Natural killer cell (primary cell): ENCODE measurements at regions not wholly inside any gene's neighbourhood (a gene's known extent, or its start where the extent isn't known, plus 50 kb on each side); places are given as distances from the start of the nearest gene placed in this dataset.

Source experiments
- ATAC-seq, 3 donors: fragments of 150-1000 bp in 2 of 3; fragments of 200-7000 bp in 1 of 3; cut with Tn5 transposase; 1 replicate in 1 of 3; 2 replicates in 2 of 3; pipeline ENCODE4 v1.10.0; 2021; ENCODE audit warnings: mild to moderate bottlenecking in 2 of 3, moderate library complexity in 2 of 3
- DNase-seq, 2 donors: peaks; one replicate each; pipeline versions ENCODE4 v3.0.0 to v3.0.0-alpha.2; 2013 to 2021; ENCODE audit warnings: mixed read lengths in 1 of 2
- H3K27ac ChIP-seq: one replicate; pipeline ENCODE4 v1.5.1; 2013; ENCODE audit warnings: mild to moderate bottlenecking, low read length
- H3K27me3 ChIP-seq: one replicate; pipeline ENCODE4 v1.6.1; 2013; ENCODE audit warnings: low read length; ENCODE audit not compliant: control insufficient read depth, insufficient read depth
- H3K36me3 ChIP-seq: one replicate; pipeline ENCODE4 v1.6.1; 2013; ENCODE audit warnings: low read length; ENCODE audit not compliant: control insufficient read depth, insufficient read depth
- H3K4me1 ChIP-seq: one replicate; pipeline ENCODE4 v1.6.1; 2013; ENCODE audit warnings: low read length; ENCODE audit not compliant: control insufficient read depth, insufficient read depth
- H3K4me3 ChIP-seq: one replicate; pipeline ENCODE4 v1.5.1; 2013; ENCODE audit warnings: low read length
- H3K9me3 ChIP-seq: one replicate; pipeline ENCODE4 v1.6.1; 2013; ENCODE audit warnings: low read length; ENCODE audit not compliant: control insufficient read depth, insufficient read depth
- H3K27ac Mint-ChIP-seq, 2 donors: one replicate each; pipeline ENCODE4 v1.8.0; 2022; ENCODE audit warnings: mild to moderate bottlenecking in 2 of 2, mixed read lengths in 2 of 2, moderate library complexity in 1 of 2
- H3K27me3 Mint-ChIP-seq, 2 donors: one replicate each; pipeline ENCODE4 v1.8.0; 2022; ENCODE audit warnings: low read depth in 2 of 2, mixed read lengths in 2 of 2
- H3K36me3 Mint-ChIP-seq: one replicate; pipeline ENCODE4 v1.8.0; 2022; ENCODE audit warnings: mixed read lengths
- H3K4me1 Mint-ChIP-seq, 2 donors: one replicate each; pipeline ENCODE4 v1.8.0; 2022; ENCODE audit warnings: mixed read lengths in 2 of 2
- H3K4me3 Mint-ChIP-seq: one replicate; pipeline ENCODE4 v1.8.0; 2022; ENCODE audit warnings: mild to moderate bottlenecking, moderate library complexity, mixed read lengths
- H3K9me3 Mint-ChIP-seq, 2 donors: one replicate each; pipeline ENCODE4 v1.8.0; 2022; ENCODE audit warnings: mixed read lengths in 2 of 2
- WGBS: methylation state at CpG from one replicate; pipeline ENCODE4 v1.1.7; 2013; ENCODE audit warnings: missing lambda C conversion rate; ENCODE audit not compliant: insufficient coverage; 5-methylcytosine and 5-hydroxymethylcytosine counted together
- intact Hi-C: fragments of 100-400 bp; cut with micrococcal nuclease; formaldehyde crosslinking; loops from one replicate; pipeline ENCODE4 v1.14.2; 2022
- TF ChIP-seq, protein P1 (sequence below): fragments of 200-600 bp; IDR thresholded peaks from one replicate; pipeline ENCODE4 v1.8.0; 2022; ENCODE audit warnings: antibody characterized with exemption

DNA sequence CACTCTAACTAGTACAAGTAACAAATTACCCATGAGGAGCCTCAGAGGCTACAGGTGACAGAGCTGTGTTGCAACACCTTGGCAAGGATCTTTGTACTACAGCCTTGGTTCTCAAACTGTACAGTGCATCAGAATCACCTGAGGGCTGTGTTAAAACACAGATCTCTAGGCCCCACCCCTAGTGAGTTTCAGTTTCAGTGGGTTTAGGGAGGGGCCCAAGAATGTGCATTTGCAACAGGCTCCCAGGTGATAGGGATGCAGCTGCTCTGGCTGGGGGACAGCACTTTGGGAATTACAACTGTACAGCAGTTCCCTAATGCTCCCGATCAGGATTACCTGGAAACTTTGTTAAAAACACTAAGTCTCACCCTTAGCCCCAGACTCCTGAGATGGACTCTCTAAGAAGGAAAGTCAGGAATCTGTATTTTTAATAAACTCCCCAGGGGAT, 66.1 kb upstream of the NR2F2 start:
- Histone ChIP-seq H3K4me3 (no peak overlapping the region), H3K36me3 (no peaks in the 10 kb centered on the region), H3K27ac (no peak overlapping the region), H3K9me3 (no peaks in the 10 kb centered on the region), H3K4me1 (no peaks in the 10 kb centered on the region), H3K27me3 (no peaks in the 10 kb centered on the region)
- Mint-ChIP-seq H3K27ac (no peak overlapping the region), H3K9me3 (no peaks in the 10 kb centered on the region), H3K4me3 (no peak overlapping the region), H3K36me3 (no peaks in the 10 kb centered on the region), H3K27me3 (peaks cover 20 to 67% of the 10 kb centered on the region in 2 donors), H3K4me1 (no peaks in the 10 kb centered on the region)
- no peak for ATAC-seq
- no peak for DNase-seq
- 89% methylated on average over 1 of the region's 1 CpG for WGBS
- intact Hi-C loops = no loop called here
- TF ChIP-seq, protein P1, sequence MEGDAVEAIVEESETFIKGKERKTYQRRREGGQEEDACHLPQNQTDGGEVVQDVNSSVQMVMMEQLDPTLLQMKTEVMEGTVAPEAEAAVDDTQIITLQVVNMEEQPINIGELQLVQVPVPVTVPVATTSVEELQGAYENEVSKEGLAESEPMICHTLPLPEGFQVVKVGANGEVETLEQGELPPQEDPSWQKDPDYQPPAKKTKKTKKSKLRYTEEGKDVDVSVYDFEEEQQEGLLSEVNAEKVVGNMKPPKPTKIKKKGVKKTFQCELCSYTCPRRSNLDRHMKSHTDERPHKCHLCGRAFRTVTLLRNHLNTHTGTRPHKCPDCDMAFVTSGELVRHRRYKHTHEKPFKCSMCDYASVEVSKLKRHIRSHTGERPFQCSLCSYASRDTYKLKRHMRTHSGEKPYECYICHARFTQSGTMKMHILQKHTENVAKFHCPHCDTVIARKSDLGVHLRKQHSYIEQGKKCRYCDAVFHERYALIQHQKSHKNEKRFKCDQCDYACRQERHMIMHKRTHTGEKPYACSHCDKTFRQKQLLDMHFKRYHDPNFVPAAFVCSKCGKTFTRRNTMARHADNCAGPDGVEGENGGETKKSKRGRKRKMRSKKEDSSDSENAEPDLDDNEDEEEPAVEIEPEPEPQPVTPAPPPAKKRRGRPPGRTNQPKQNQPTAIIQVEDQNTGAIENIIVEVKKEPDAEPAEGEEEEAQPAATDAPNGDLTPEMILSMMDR = no peak

DNA sequence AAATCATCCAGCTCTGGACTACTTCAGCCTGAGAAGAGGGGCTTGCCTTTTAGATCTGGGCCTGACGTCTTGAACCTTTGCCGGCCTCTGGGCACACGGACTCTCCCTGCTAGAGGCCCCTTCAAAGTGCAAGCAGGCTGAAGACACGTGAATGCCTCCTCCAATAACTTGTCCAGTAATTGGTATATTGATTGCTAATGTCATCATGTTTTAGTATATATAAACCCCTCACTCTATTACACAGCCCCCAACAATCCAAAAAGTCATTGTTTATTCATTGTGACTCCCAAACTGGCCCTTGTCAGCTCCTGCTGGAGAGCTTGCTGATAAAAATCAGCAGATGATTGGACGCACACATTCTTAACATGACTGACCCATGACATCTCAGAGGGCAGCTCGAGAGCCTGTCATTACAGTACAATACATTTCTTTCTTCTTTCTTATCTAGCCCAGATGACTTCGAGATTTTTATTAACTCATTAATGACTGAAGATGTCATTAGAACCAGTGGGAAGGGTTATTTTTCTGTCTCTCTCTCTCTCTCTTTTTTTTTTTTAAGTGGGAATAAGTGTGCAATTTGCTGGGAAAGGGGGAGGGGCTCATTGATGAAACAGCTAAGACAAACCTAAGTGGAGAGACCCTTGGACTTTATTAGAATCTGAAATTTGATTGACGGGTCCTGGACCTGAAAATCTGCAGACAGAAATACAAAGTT, 65.5 kb upstream of the NR2F2 start:
- Histone ChIP-seq H3K27me3 (no peaks in the 10 kb centered on the region), H3K36me3 (no peaks in the 10 kb centered on the region), H3K4me1 (no peaks in the 10 kb centered on the region), H3K4me3 (no peak overlapping the region), H3K27ac (no peak overlapping the region), H3K9me3 (no peaks in the 10 kb centered on the region)
- TF ChIP-seq, protein P1 = no peak
- ATAC-seq = no peak
- Mint-ChIP-seq H3K27ac (no peak overlapping the region), H3K4me3 (no peak overlapping the region), H3K4me1 (no peaks in the 10 kb centered on the region), H3K36me3 (no peaks in the 10 kb centered on the region), H3K9me3 (no peaks in the 10 kb centered on the region), H3K27me3 (peaks cover 21 to 67% of the 10 kb centered on the region in 2 donors)
- no peak for DNase-seq
- intact Hi-C loops = no loop called here
- 74% methylated on average over 7 of the region's 8 CpGs for WGBS

DNA sequence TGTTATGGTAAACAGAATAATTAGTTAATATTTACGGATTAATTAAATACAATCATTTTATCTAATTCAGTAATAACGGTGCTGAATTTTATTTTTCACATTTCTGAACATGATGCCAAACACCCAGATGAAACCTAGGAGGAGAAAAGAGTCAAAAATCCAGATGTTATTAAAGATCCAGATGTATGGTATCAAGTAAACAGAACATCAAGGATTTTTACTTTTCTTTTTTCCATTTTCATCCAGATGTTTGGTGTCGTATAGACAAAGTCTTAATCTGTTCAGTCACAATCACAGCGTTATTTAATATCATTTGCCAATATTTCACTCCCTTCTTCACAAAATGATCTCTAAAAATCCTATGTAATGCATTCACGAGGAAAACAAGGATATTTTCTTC, 64.0 kb upstream of the NR2F2 start:
- intact Hi-C loops = no loop called here
- H3K4me3 ChIP-seq = no peak overlapping the region
- H3K9me3 ChIP-seq = no peaks in the 10 kb centered on the region
- TF ChIP-seq, protein P1 = no peak
- no peak overlapping the region for H3K4me3 Mint-ChIP-seq
- no peak overlapping the region for H3K27ac ChIP-seq
- no peaks in the 10 kb centered on the region for H3K27me3 ChIP-seq
- no peaks in the 10 kb centered on the region for H3K9me3 Mint-ChIP-seq
- no peaks in the 10 kb centered on the region for H3K4me1 ChIP-seq
- peaks cover 22 to 63% of the 10 kb centered on the region in 2 donors for H3K27me3 Mint-ChIP-seq
- H3K27ac Mint-ChIP-seq = no peak overlapping the region
- H3K36me3 Mint-ChIP-seq = no peaks in the 10 kb centered on the region
- WGBS = 71% methylated on average over 3 of the region's 5 CpGs
- H3K4me1 Mint-ChIP-seq = no peaks in the 10 kb centered on the region
- no peaks in the 10 kb centered on the region for H3K36me3 ChIP-seq
- DNase-seq = no peak
- no peak for ATAC-seq

DNA sequence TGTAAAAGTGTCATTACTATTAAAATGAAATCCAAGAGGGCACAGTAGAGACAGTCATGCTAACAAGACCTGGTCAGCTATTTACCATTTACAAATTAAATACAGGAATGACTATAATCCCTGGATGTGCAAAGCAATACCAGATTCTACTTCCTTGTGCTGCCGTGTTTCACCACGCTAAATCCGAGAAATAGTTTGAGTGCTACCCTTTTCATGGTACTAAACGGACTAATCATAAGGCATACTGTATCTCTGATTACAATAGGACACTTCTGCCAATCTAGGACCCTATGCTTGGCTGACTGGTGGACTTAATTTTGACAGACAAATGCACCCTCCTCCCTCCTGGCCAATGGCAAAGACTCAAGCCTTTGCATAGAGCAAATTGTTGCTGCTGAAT, 63.0 kb upstream of the NR2F2 start:
- H3K4me1 Mint-ChIP-seq = no peaks in the 10 kb centered on the region
- H3K27me3 Mint-ChIP-seq = peaks cover 22 to 63% of the 10 kb centered on the region in 2 donors
- no peaks in the 10 kb centered on the region for H3K9me3 ChIP-seq
- TF ChIP-seq, protein P1 = no peak
- H3K27me3 ChIP-seq = no peaks in the 10 kb centered on the region
- no peak for ATAC-seq
- WGBS = 89% methylated on average over 4 of the region's 4 CpGs
- H3K4me3 ChIP-seq = no peak overlapping the region
- DNase-seq = no peak
- no peaks in the 10 kb centered on the region for H3K4me1 ChIP-seq
- H3K27ac Mint-ChIP-seq = no peak overlapping the region
- intact Hi-C loops = no loop called here
- no peak overlapping the region for H3K4me3 Mint-ChIP-seq
- H3K9me3 Mint-ChIP-seq = no peaks in the 10 kb centered on the region
- no peaks in the 10 kb centered on the region for H3K36me3 ChIP-seq
- no peaks in the 10 kb centered on the region for H3K36me3 Mint-ChIP-seq
- no peak overlapping the region for H3K27ac ChIP-seq
